T47D (cell line): ENCODE measurements at regions not wholly inside any gene's neighbourhood (a gene's known extent, or its start where the extent isn't known, plus 50 kb on each side); places are given as distances from the start of the nearest gene placed in this dataset.
"Not testable (repeated sequence)": the region's sequence is repeated elsewhere in the genome, so short reads cannot be mapped to it uniquely, and the experiment has no call there.

Experiments used
- DNase-seq, 2 experiments: peaks; one replicate each; pipeline versions ENCODE4 v3.0.0 to v3.0.0-alpha.2; 2011 to 2012; ENCODE audit warnings: low read depth in 1 of 2, low spot score in 1 of 2
- JUND ChIP-seq: IDR thresholded peaks from 2 replicates; pipeline ENCODE4 v1.6.1; 2012; ENCODE audit warnings: low read depth
- in situ Hi-C: cut with HindIII; loops from 2 replicates; pipeline ENCODE4 v1.10.0; 2016; ENCODE audit warnings: low sequenced_read_pairs, low pct_unique_long_range_greater_than_20kb

- DNase-seq, result no peak
These were observed 1968.9 kb downstream of the PCDH9 start for GRCh38 chr13:65260946-65261891.

DNA sequence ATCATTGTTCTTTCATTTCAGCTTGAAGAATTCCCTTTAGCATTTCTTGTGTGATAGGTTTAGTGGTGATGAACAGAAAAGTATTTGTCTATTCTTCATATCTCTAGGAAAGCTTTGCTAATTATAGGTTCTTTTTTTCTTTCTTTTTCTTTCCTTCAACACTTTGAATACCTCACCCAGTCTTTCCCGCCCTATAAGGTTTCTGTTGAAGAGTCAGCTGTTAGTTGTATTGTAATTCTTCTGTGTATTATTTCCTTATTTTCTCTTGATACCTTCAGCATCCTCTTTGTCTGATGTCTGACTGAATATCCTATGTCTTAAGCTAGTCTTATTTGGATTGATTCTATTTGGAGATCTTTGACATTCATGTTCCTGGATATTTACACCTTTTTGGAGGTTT lies 1989.4 kb downstream of the PCDH9 start:
- in situ Hi-C loops, result no loop called here
- no peak for TF ChIP-seq JUND
- DNase-seq, result no peak

More at GRCh38 chr13:65260946-65261891, 1968.9 kb downstream of the PCDH9 start:
- no peak for TF ChIP-seq JUND
- in situ Hi-C loops, result no loop called here

- DNase-seq, result no peak
- no peak for TF ChIP-seq JUND
- in situ Hi-C loops, result no loop called here
These were observed 1993.2 kb downstream of the PCDH9 start for GRCh38 chr13:65236841-65237418.

DNA sequence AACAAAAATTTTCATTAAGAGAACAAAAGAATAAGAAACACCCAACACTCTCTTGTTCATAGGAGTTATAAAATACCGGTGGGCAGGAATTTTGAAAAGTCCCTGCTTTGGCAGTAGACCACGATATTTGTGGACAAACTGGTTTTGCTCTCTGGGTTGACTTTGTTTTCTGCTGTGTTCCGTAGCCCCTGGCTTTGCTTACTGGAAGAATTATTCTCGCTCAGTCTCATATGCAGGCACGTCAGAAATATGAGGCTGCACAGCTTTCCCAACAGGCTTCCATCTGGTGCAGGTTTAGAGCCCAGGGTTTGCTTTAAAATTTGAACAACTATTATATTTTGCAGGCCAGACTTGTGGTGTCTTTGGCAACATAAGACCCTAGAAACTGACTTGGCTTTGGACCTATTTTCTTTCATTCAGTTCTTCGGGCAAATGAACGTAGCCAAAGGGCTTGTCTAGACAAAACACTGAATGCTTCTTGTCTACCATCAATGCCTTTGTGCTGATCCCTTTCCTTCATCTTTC lies 2012.6 kb downstream of the PCDH9 start:
- DNase-seq, result peak; percentile 1 to 70
- no peak for TF ChIP-seq JUND
- in situ Hi-C loops, result no loop called here

GRCh38 chr13:65202845-65203244 lies 2027.3 kb downstream of the PCDH9 start:
- in situ Hi-C loops, result not testable (repeated sequence)

DNA sequence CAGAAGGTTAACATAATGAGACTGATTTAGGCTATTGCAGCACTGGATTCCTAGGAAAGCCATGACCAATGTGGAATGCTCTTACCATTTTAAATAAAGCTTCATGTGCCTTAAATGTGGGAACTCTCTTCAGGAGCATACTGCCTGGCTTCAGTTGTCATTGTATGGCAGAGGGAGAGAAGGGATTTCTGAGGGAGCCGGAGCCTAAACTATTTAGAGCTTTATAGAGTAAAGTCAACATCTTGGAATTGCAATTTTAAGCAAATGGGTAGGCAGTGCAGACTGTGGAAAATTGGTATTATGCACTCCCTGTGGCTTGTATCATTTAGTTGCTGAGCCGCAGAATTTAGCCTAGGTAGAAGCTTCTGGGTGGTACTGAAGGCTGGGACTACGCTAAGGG lies 2041.4 kb downstream of the PCDH9 start:
- DNase-seq, result no peak
- no peak for TF ChIP-seq JUND
- in situ Hi-C loops, result no loop called here

More at GRCh38 chr13:65202845-65203244, 2027.3 kb downstream of the PCDH9 start:
- peak in 1 of 2 experiments; percentile 21 for DNase-seq

DNA sequence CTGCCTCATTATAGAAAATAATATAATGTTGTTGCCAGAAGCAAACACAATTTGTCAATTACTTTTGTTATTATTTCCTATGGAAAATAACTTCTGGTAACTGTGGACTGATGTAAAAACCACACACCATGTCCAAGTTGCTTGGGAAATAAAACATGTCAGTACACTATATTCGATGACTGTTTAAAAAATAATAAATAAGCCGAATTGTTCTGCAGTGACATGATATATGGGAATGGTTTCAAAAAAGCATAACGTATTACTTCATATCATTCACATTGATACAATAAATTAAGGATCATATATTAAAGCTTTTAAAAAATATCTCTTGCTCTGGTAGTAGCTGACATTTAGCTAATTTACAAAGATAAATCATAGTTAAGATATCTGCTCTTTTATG lies 2062.1 kb downstream of the PCDH9 start:
- no peak for TF ChIP-seq JUND
- in situ Hi-C loops, result no loop called here
- no peak for DNase-seq

DNA sequence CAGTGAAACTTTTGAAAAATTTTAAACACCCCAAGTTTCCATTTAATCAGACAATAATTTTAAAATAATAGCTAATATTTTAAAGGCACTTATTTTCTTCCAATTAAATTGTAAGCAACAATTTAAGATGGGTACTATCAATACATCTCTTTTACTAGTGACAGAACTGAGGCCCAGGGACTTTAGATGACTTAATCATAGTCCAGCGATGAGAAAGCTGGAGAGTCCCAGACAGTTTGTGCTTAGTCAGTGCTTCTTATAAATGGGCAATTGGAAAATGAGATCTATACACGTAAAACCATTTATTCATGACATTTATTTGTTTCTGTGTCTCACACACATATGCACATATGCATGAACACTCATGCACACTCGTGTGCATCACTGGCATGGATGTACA lies 2063.5 kb downstream of the PCDH9 start:
- TF ChIP-seq JUND, result no peak
- no peak for DNase-seq
- in situ Hi-C loops, result no loop called here

GRCh38 chr13:65159803-65160202 lies 2070.3 kb downstream of the PCDH9 start:
- TF ChIP-seq JUND, result no peak
- in situ Hi-C loops, result no loop called here
- no peak for DNase-seq

- TF ChIP-seq JUND, result no peak
- in situ Hi-C loops, result no loop called here
- no peak for DNase-seq
These were observed 2074.3 kb downstream of the PCDH9 start for GRCh38 chr13:65155861-65156260.

DNA sequence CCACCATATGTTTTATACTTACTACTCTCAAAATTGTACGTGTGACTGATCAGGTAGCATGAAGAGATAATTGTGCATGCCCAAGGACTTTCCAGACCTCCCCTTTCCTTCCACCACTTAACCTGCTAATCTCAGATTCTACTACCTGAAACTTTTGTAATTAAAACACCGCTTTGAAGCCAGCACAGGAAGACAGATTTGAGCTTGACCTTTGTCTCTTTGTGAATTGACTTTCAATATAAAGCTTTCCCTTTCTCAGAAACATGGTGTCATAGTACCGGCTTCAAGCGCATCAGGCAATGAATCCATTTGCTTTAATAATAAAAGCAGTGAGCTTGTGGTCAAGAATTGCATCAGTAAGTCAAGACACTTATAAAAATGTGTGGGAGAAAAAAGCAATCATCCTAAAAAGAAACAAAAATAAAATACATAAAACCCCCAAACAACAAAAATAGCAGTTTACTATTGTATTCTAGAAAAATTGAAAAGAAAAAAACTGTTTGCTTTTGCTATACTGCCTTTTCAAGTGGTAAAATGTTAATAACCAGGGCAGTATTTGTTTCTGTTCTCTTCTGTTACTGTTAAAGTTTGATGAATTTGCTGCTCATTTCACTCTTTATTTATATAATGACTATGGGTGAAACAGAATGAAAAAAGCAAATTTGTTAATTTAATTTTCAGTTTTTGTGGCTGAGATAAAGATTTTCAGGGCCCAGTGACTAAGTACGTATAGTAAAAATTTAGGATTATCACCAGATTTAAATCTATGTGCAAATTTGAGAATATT lies 2075.3 kb downstream of the PCDH9 start:
- in situ Hi-C loops, result no loop called here
- DNase-seq, result no peak
- TF ChIP-seq JUND, result no peak

DNA sequence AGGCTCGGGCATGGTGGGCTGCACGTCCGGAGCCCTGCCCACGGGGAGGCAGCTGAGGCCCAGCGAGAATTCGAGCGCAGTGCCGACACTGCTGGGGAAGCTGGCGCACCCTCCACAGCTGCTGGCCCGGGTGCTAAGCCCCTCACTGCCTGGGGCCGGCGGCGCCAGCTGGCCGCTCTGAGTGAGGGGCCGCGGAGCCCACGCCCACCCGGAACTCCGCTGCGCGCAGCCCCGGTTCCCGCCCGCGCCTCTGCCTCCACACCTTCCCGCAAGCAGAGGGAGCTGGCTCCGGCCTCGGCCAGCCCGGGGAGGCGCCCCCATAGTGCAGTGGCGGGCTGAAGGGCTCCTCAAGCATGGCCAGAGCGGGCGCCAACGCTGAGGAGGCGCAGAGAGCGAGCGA lies 2080.4 kb downstream of the PCDH9 start:
- no peak for TF ChIP-seq JUND
- no peak for DNase-seq
- in situ Hi-C loops, result no loop called here
